Prostate gland (tissue), 2 donors: ENCODE measurements at regions not wholly inside any gene's neighbourhood (a gene's known extent, or its start where the extent isn't known, plus 50 kb on each side); places are given as distances from the start of the nearest gene placed in this dataset.

Experiments used
- CTCF ChIP-seq, 4 experiments: fragments of 200-600 bp in 2 of 4; fragments of 450-650 bp in 2 of 4; sonication (generic) in 2 of 4; IDR thresholded peaks; 1 replicate in 3 of 4; 2 replicates in 1 of 4; pipeline ENCODE4 v1.5.1; 2016 to 2019; ENCODE audit warnings: antibody characterized with exemption in 4 of 4, mild to moderate bottlenecking in 2 of 4, moderate library complexity in 2 of 4
- POLR2A ChIP-seq: fragments of 450-650 bp; IDR thresholded peaks from one replicate; pipeline ENCODE4 v1.6.1; 2016; ENCODE audit warnings: antibody characterized with exemption, mild to moderate bottlenecking
- POLR2AphosphoS5 ChIP-seq: sonication (generic); formaldehyde crosslinking; IDR thresholded peaks from one replicate; pipeline ENCODE4 v1.6.1; 2017; ENCODE audit warnings: antibody characterized with exemption

GRCh38 chr4:148986951-148987350, 544.7 kb upstream of the NR3C2 start:
- no peak for TF ChIP-seq CTCF (IDR thresholded peaks at IDR 0.05)
- no peak for TF ChIP-seq POLR2A
- no peak for TF ChIP-seq POLR2AphosphoS5
